ENCODE measurements at regions not wholly inside any gene's neighbourhood (a gene's known extent, or its start where the extent isn't known, plus 50 kb on each side); places are given as distances from the start of the nearest gene placed in this dataset.
"Not testable (repeated sequence)": the region's sequence is repeated elsewhere in the genome, so short reads cannot be mapped to it uniquely, and the experiment has no call there.

- DNase-seq: no peak
These were observed 303.1 kb downstream of the CBLN1 start for GRCh38 chr16:48978501-48978900.

DNA sequence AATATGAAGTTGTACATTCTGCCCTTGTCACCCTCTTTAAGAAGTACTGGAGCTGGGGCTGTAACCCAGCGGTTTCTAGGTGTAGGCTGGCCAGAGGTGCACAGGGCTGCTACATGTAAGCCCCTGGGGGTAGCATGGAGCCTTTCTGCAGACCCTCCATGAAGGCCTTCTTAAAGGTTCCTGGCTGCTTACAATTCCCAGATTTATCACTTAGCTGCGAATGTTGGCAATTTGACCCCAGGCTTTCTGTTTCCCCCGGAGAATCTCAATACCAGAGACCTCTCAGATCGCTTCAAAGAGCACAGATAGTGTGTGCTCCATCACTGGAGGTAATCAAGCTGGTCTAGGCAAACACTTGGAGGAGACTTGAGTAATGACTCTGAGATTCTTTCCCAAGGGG lies 309.4 kb downstream of the CBLN1 start:
- DNase-seq: no peak

DNA sequence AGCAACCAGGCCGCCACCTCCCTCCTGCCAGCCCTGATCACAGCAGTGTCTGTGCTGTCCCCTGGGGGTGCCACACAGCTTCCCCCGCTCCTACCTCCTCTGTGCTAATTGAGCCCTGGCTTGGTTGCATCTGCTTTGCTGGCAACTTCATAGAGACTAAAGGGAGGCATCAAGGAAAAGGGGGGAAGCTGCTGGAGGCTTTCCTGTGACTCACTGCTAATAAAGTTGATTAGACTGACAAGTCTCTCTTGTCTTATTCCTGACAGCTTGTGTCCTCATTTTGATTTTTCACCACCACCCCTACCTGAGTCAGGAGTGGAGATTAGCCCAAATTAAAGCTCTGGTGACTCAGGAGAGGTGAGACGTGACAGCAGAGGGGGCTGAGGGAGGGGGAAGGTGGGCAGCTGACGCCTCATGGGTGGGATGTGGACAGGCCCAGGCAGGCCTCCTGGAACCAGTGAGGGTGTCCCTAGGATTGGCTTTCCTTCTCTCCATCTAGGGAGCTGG lies 310.0 kb downstream of the CBLN1 start:
- no peak for DNase-seq

DNA sequence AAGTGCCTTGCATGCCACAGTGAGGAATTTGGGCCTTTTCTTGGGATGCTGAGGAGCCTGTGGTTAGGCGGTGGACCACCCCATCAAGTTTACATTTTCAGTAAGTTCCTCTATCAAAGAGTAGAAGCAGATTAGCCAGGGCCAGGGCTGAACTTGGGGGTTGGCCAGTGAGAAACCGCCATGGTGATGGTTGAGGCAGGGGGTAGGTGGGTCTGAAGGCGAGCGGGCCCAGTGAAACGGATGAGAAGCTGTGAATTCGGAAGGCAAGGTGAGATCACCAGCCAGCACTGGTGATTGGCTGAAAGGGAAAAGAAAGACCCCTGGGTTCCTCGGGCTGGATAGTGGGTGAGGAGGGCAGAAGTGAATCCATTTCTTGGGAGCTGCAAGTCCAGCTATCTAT lies 311.4 kb downstream of the CBLN1 start:
- DNase-seq: no peak

DNA sequence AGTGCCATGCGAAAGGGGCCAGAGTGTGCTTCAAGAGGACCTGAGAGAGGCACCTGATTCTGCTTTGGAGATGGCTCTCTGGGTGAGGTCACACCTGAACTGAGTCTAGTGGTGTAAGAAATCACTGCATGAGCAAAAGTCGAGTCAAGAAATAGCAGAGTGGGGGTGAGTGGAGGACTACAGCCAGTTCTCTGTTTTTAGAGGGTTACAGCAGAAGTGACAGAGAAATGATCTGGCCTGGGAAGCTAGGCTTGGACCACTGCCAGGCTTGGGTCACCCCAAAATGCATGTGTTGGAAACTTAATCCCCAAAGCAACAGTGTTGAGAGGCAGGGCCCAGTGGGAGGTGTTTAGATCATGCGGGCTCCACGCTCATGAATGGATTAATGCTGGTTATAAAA lies 312.0 kb downstream of the CBLN1 start:
- DNase-seq: no peak

DNA sequence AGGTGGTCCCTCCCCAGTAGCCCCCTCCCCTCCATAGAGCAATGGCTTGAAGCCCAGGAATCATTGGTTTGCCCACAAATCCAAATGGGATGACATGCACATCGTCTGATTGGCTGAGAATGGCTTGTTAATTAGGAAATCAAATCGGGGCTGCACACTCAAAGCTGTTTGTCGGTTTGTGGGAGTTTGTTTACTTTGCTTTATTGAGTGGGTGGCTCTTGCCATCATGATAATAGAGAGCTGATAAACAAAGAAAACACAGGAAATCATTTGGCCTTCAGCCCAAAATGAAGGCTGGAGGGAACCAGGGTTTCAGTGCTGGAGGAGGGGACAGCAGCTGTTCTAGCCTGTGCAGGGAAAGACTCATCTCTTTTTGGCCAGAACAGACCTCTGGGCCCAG lies 316.3 kb downstream of the CBLN1 start:
- DNase-seq: no peak

GRCh38 chr16:48963901-48964615 lies 317.6 kb downstream of the CBLN1 start:
- DNase-seq: no peak

DNA sequence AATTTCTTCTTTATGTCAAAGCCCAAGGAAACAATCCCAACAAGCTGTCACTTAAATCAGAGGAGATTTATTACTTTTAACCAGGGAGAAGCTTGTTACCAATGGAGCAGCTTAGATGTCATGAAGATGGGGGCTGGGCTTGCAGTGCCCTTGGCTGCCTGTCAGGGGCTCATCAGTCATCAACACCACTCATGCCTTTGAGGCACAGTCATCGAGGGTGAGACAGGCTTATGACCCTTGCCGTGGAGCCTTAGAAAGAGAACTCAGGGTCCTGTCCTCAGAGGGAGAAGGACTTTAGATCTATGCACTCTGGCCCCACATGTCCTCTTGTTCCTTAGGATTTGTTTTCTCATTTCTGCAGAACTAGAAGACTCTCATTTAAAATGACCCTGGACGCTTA lies 318.3 kb downstream of the CBLN1 start:
- DNase-seq: no peak

- no peak for DNase-seq
These were observed 320.1 kb downstream of the CBLN1 start for GRCh38 chr16:48961546-48961945.

DNA sequence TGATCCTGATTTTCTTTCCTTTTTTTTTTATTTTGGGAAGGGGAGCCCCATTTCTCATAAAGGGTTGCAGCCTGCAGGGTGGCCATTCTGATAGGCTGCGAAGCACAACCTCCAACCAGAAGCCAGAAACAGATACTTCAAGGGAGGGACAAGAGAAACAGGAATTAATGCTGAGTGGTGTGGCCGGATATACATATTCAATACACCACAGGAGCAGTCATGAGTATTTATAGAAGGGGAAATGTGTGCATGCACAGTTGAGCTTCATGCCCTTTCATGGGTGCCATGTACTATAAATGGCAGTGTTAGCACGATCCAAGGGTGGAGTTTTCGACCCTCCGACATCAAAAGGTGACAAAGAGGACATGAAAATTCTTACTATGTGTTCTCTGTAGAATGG lies 320.8 kb downstream of the CBLN1 start:
- no peak for DNase-seq

DNA sequence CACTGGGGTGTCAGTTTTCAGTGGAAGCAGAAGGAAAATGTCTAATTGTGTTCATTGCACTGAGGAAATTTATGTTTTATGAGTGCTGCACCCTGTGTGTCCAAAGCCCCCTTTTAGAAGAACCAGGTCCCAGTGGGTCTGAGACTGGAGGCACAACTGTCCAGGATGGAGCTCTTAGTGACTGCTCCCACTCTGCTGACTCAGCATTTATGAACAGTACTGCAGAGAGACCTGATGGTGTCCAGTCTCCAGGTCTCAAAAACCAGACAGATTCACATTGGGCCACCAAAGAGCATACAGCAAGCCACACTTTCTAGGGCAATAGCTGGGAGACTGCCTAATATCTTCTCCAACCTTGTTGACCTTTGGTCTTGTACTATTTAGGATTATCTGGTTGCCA lies 321.9 kb downstream of the CBLN1 start:
- DNase-seq: no peak

- DNase-seq: no peak
These were observed 322.4 kb downstream of the CBLN1 start for GRCh38 chr16:48959204-48959603.

GRCh38 chr16:48958681-48959080 lies 323.0 kb downstream of the CBLN1 start:
- DNase-seq: no peak

DNA sequence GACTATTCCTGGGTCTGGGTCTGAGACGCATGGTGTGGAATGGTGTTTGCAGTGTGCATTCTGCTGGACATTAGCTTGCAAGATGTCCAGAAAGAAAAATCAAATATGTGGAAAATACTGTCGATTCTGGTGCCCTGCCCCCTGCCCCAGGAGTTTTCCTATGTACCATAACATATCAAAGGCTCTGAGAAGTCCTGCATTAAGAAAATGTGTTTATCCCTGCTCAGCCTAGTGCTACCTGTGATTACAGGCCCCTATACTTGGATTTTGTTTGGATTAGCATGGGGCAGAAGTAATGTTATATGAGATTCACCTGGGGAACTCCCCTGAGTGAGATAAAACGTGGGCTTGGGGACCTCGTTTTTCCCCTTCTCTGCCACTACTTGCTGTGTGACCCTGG lies 325.0 kb downstream of the CBLN1 start:
- no peak for DNase-seq

- no peak for DNase-seq
These were observed 325.8 kb downstream of the CBLN1 start for GRCh38 chr16:48955837-48956236.

DNA sequence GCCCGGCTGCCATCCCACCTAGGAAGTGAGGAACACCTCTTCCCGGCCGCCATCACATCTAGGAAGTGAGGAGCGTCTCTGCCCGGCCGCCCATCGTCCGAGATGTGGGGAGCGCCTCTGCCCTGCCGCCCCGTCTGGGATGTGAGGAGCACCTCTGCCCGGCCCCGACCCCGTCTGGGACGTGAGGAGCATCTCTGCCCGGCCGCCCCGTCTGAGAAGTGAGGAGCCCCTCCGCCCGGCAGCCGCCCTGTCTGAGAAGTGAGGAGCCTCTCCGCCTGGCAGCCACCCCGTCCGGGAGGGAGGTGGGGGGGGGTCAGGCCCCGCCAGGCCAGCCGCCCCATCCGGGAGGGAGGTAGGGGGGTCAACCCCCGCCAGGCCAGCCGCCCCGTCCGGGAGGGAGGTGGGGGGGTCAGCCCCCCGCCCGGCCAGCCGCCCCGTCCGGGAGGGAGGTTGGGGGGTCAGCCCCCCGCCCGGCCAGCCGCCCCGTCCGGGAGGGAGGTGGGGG lies 330.0 kb downstream of the CBLN1 start:
- not testable (repeated sequence) for DNase-seq

DNA sequence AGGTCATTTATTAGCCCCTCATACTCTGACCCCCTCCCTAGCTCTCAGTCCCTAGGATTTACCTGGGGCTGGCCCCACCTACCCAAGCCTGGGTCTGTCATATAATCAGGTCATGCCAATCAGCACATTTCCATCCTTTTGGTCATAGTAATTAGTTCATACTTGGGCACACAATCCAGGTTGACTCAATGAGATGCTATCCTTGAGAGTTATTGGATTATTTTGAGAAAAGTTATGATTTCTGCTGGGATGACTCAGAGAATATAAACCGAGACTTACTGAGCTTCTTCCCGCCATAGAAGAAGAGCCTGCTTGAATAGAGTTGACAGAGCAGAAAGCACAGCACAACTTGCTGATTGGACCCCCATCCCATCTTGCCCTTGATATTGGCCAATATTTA lies 331.5 kb downstream of the CBLN1 start:
- DNase-seq: no peak

DNA sequence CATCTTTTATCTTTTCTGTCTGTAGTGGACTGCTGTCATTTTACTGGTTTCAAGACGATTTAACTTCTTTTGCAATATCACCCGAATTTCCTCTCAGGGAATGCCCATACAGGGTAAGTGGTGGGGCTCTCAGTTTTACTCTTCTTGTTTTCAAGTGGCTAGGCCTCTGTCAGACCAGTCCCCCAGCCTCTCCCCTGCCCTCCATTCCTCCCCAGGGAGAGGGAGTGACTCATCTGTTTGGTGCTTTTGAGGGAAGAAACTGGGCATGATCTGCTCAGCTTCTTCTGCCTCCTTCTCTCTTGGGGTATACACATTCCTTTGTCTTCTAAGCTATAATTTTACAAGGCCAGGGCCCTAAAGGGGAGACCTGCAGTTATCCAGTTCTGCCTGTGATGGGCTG lies 332.0 kb downstream of the CBLN1 start:
- DNase-seq: no peak

DNA sequence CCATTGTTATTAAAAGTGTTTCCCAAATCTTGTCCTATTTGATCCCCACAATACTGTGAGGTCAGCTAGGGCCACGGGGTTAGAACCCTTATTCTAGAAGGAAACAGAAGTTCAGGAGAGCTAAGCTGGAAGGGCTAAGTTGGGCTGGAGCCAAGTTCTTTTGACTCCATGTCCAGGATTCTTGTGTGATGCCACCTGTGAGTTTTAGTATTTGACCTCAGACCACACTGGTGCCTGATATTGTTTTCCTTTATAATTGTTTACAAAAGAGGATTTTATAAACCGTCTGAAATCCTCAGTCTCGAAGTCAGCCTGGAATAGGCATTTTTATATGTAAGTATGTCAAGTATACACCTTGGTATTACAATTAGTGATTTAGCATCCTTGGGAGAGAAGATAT lies 332.7 kb downstream of the CBLN1 start:
- no peak for DNase-seq

DNA sequence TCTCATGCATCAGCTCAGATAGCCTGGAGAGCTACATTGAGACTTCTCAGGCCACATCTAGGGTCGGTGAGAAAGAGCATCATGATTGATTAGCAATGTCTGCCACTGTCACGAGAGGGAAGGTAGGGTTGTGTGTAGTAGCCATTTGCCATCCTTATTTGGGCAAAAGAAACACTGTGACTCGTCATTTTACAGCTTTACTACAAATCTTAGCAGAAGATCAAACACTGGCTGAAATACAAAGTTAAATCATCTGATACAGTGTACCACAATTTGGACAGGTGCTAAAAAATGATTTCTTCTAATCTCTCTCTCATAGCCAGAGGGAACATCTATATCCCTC lies 334.3 kb downstream of the CBLN1 start:
- no peak for DNase-seq

DNA sequence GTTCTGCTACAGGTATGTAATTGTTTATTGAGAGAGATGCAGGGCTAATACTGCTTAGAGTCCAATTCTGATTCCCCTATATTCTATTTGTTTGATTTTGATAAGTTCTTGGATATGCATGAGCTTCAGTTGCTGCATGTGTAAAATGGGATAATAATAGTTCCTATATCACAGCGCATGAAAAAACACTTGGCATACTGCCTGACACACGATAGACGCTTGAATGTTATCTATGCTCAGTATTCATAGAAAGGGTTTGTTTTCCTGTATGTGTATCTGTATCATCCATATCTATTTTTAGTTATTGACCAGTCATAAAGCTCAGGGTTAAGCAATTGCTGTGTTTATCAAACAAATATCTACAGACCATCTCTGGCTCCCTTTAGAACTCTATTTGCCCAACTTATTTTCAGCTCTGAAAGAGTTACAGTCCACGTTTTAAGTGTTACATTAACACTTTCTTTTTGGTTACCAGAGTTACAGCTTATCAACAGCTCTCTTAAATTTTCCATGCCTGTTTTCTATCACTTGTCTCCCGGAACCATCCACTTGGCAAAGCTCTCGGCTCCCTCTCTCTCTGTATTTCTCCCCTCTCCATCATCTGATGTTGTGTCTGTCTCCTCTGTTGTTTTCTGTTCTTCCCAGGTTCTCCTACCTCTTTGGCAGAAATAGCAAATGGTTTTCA lies 334.8 kb downstream of the CBLN1 start:
- DNase-seq: no peak

DNA sequence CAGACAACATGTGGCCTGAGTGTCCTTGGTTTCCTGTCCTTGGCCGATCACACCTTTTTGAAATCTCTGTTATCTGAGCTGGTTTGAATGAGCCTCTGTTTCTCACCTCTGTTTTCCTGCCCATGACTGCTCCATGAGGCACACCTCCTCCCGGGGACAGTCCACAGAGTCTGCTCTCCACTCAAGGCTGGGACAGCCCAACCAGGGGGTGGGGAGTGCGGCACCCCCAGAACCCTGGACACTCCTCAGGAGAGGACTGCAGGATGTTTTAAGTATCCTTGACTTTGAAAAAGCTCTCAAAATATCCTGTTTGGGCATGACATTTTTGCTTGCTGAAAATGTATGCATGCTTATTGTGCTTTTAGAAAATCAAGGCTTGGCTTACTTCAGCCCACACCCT lies 333.0 kb upstream of the N4BP1 start:
- DNase-seq: no peak

DNA sequence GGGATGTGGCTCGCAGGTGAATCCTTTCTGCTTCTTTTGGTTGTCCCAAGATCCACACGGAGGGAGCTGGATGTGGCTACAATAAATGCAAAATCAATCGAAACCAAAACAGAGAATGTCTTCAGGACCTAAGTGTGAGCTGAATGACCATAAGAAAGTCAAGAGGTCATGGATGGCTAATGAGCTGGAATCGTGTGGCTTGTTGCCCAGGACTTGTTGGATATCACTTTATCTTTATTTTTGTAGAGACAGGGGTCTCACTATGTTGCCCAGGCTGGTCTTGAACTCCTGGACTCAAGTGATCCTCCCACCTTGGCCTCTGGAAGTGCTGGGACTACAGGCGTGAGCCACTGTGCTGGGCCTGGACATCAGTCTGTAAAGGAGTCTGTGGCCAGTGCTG lies 326.8 kb upstream of the N4BP1 start:
- no peak for DNase-seq

DNA sequence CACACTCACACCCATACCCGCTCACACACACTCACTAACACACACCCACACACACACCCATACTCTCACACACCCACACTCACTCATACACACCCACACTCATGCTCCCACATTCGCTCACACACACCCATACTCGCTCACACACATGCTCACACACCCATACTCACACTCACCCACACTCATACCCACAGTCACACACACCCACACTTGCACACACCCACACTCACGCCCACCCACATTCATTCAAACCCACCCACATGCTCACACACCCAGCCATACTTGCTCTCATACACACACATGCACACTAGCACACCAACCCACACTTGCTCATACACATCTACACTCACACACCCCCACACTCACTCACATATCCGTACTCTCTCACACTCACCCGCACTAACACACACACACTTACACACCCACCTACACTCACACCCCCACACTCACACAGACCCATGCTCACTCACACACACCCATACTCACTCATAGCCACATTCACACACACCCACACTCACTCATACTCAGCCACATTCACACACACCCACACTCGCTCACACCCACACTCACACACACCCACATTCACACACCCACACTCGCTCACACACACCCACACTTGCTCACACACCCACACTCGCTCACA lies 322.4 kb upstream of the N4BP1 start:
- DNase-seq: no peak
